GM23248 (cell line): ENCODE measurements at regions not wholly inside any gene's neighbourhood (a gene's known extent, or its start where the extent isn't known, plus 50 kb on each side); places are given as distances from the start of the nearest gene placed in this dataset.

Experiments
- EZH2 ChIP-seq: fragments of 200-600 bp; sonication (generic); IDR thresholded peaks from 2 replicates; pipeline ENCODE4 v1.6.1; 2018; ENCODE audit warnings: antibody characterized with exemption, mild to moderate bottlenecking; ENCODE audit not compliant: insufficient read depth, poor library complexity, severe bottlenecking
- EZH2phosphoT487 ChIP-seq: fragments of 200-600 bp; sonication (generic); IDR thresholded peaks from 2 replicates; pipeline ENCODE4 v1.6.1; 2018; ENCODE audit warnings: antibody characterized with exemption, moderate library complexity, mild to moderate bottlenecking, low read depth; ENCODE audit not compliant: insufficient read depth

DNA sequence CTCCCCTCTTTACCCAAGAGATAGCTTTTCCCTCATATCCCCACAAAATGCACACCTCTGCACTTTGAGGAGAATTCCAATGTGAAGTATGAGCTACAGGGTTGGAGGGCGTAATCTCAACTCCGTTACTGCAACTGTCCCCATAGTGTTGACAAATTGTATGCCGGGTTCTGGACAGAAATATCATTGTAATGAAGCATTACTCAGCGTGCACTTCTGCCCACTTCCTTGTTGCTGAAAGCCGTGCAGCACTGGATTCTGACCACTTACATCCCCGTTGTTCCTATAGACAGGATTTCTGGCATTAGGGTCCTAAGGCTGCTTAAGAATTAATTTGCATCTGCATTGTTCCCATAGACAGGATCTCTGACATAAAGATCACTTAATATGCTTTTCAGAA, 205.6 kb downstream of the RHOU start:
- TF ChIP-seq EZH2 = no peak
- TF ChIP-seq EZH2phosphoT487 = no peak
